Endothelial cell of umbilical vein (primary cell): ENCODE measurements at regions not wholly inside any gene's neighbourhood (a gene's known extent, or its start where the extent isn't known, plus 50 kb on each side); places are given as distances from the start of the nearest gene placed in this dataset.

Experiments used
- BruUV-seq: library from RNA; stranded (reverse); fragments of 400-500 nt; replicated peaks from 2 replicates; lab custom pipeline; 2021; lab: Mats Ljungman, UMichigan
- CTCF ChIA-PET: fragments of 300-600, 350-600 bp; sonication (Branson Sonifier 250); formaldehyde crosslinking; loops from one replicate; lab custom pipeline; 2021; ENCODE audit warnings: antibody characterized with exemption, inconsistent platforms; lab: Charles Lee
- POLR2A ChIA-PET: fragments of 300-600, 350-600 bp; sonication (Branson Sonifier 250); formaldehyde crosslinking; loops from one replicate; lab custom pipeline; 2021; ENCODE audit warnings: antibody characterized with exemption, inconsistent platforms; lab: Charles Lee
- DNase-seq: peaks from one replicate; pipeline ENCODE4 v3.0.0-alpha.2; 2011; ENCODE audit warnings: low read depth, low spot score
- FAIRE-seq: peaks from 2 replicates; lab custom pipeline; 2011; peaks lifted over from hg19 to GRCh38; lab: Jason Lieb, UNC
- H2AFZ ChIP-seq: 2 replicates; pipeline ENCODE4 v1.6.0; 2012; ENCODE audit warnings: low read depth, low read length, control low read depth, inconsistent platforms
- H3K27ac ChIP-seq: 2 replicates; pipeline ENCODE4 v1.5.1; 2011; ENCODE audit warnings: low read depth, mild to moderate bottlenecking, control low read depth, low read length, moderate library complexity; ENCODE audit not compliant: insufficient read depth
- H3K27me3 ChIP-seq, 2 experiments: 2 replicates each; pipeline versions ENCODE4 v1.6.0 to v1.6.1; 2011; ENCODE audit warnings: low read length in 2 of 2, mixed read lengths in 1 of 2; ENCODE audit not compliant: control insufficient read depth in 2 of 2, insufficient read depth in 2 of 2
- H3K36me3 ChIP-seq, 2 experiments: 2 replicates in 1 of 2; 3 replicates in 1 of 2; pipeline ENCODE4 v1.5.1; 2011; ENCODE audit warnings: low read length in 2 of 2, mild to moderate bottlenecking in 1 of 2, moderate library complexity in 1 of 2; ENCODE audit not compliant: control insufficient read depth in 2 of 2, insufficient read depth in 2 of 2; ENCODE audit errors: extremely low read depth in 1 of 2
- H3K4me1 ChIP-seq: 3 replicates; pipeline ENCODE4 v1.5.1; 2011; ENCODE audit warnings: mild to moderate bottlenecking, low read length; ENCODE audit not compliant: control insufficient read depth, insufficient read depth; ENCODE audit errors: extremely low read depth
- H3K4me2 ChIP-seq: 2 replicates; pipeline ENCODE4 v1.6.1; 2011; ENCODE audit warnings: low read length, control low read depth, mixed read lengths; ENCODE audit not compliant: insufficient read depth
- H3K4me3 ChIP-seq, 3 experiments: fragments of 200-600 bp in 1 of 3; sonication (generic), shearing (Covaris generic) in 1 of 3; replicated peaks in 1 of 3; 2 replicates each; pipeline ENCODE4 v1.5.1; 2011 to 2016; ENCODE audit warnings: control low read depth in 3 of 3, low read length in 3 of 3, mild to moderate bottlenecking in 2 of 3, inconsistent platforms in 1 of 3, low read depth in 1 of 3, moderate library complexity in 1 of 3; ENCODE audit not compliant: insufficient read depth in 1 of 3
- H3K79me2 ChIP-seq: 2 replicates; pipeline ENCODE4 v1.6.0; 2012; ENCODE audit warnings: low read length, inconsistent platforms; ENCODE audit not compliant: control insufficient read depth, insufficient read depth
- H3K9ac ChIP-seq: replicated peaks from 2 replicates; pipeline ENCODE3; 2011; ENCODE audit warnings: low read length, control low read depth; ENCODE audit not compliant: insufficient read depth; ENCODE audit errors: extremely low read depth
- H3K9me1 ChIP-seq: replicated peaks from 3 replicates; pipeline ENCODE4 v1.6.0; 2011; ENCODE audit warnings: mild to moderate bottlenecking, low read length; ENCODE audit not compliant: control insufficient read depth, insufficient read depth; ENCODE audit errors: extremely low read depth
- H3K9me3 ChIP-seq: replicated peaks from 2 replicates; pipeline ENCODE4 v1.5.1; 2012; ENCODE audit warnings: low read length, inconsistent platforms; ENCODE audit not compliant: control insufficient read depth, insufficient read depth
- H4K20me1 ChIP-seq: replicated peaks from 2 replicates; pipeline ENCODE3; 2011; ENCODE audit warnings: mild to moderate bottlenecking, low read length; ENCODE audit not compliant: control insufficient read depth, insufficient read depth; ENCODE audit errors: extremely low read depth
- EZH2 ChIP-seq: IDR thresholded peaks from 2 replicates; pipeline ENCODE4 v1.6.1; 2012; ENCODE audit warnings: borderline replicate concordance, low read depth, mild to moderate bottlenecking, moderate library complexity, low read length, inconsistent platforms; ENCODE audit not compliant: severe bottlenecking
- FOS ChIP-seq: IDR thresholded peaks from 2 replicates; pipeline ENCODE4 v1.6.1; 2011; ENCODE audit warnings: mild to moderate bottlenecking, low read length, moderate library complexity, borderline replicate concordance; ENCODE audit not compliant: insufficient read depth
- GATA2 ChIP-seq: IDR thresholded peaks from 2 replicates; pipeline ENCODE4 v1.7.0; 2011; ENCODE audit warnings: low read depth, mild to moderate bottlenecking, moderate library complexity, mixed read lengths, low read length; ENCODE audit not compliant: insufficient read length, insufficient read depth
- JUN ChIP-seq: IDR thresholded peaks from 2 replicates; pipeline ENCODE4 v1.6.1; 2011; ENCODE audit warnings: borderline replicate concordance, low read depth; ENCODE audit not compliant: insufficient read length, insufficient read depth
- MYC ChIP-seq: IDR thresholded peaks from one replicate; pipeline ENCODE4 v1.6.1; 2011; ENCODE audit warnings: mild to moderate bottlenecking, low read depth, low read length
- POLR2A ChIP-seq: IDR thresholded peaks from 2 replicates; pipeline ENCODE4 v1.6.1; 2012; ENCODE audit warnings: low read depth, mild to moderate bottlenecking, control low read depth, low read length
- POLR2AphosphoS5 ChIP-seq: IDR thresholded peaks from 2 replicates; pipeline ENCODE4 v1.6.1; 2012; ENCODE audit warnings: low read depth, mild to moderate bottlenecking, control low read depth, low read length, moderate library complexity; ENCODE audit not compliant: insufficient read depth
- dilution Hi-C: fragments of 300-500 bp; cut with MboI; formaldehyde crosslinking; loops from one replicate; pipeline ENCODE4 v1.15.0; 2019; ENCODE audit warnings: low sequenced_read_pairs; ENCODE audit not compliant: extremely low pct_ligation_motif_present
- intact Hi-C: fragments of 100-400 bp; cut with micrococcal nuclease; formaldehyde crosslinking; loops from one replicate; pipeline ENCODE4 v1.10.0; 2022
- TF ChIP-seq, protein P1 (sequence below), 2 donors: IDR thresholded peaks; 1 replicate in 1 of 2; 2 replicates in 1 of 2; pipeline ENCODE4 v1.5.1; 2011; ENCODE audit warnings: low read length in 2 of 2, mild to moderate bottlenecking in 2 of 2, moderate library complexity in 2 of 2, control low read depth in 1 of 2, inconsistent platforms in 1 of 2, low read depth in 1 of 2; ENCODE audit not compliant: insufficient read depth in 1 of 2; ENCODE audit errors: extremely low read depth in 1 of 2
- TF ChIP-seq, protein P2 (sequence below): IDR thresholded peaks from 2 replicates; pipeline ENCODE4 v1.6.1; 2011; ENCODE audit not compliant: insufficient read depth, insufficient read length

DNA sequence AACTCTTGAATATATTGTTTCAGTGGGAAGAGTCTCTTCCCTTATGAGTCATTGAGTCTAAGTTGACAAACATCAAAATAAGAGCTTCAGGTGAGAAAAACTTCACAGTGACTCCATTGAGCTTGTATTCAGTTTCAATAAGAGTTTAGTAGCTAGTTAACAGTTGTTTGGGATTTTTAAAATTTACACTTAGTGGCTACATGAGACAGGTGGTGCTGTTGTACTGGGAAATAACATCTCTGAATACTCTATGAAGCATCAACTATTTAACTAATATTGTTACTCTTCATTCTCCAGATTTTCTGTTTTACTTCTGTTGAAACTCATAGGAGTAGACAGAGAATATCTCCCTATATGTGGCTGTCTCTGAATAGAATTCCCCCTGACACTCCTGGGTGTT, 1609.1 kb downstream of the C4orf33 start:
- no peak for FAIRE-seq
- ChIA-PET POLR2A (no interaction called here), CTCF (interaction anchor here (1.1 kb wide), 1 partner anchor 1342 kb away, joined by 3 read pairs; no protein-coding TSS in a partner anchor)
- Histone ChIP-seq H3K4me2 (no peak overlapping the region), H3K27ac (no peak overlapping the region), H3K27me3 (no peaks in the 10 kb centered on the region), H2AFZ (no peak overlapping the region), H3K36me3 (no peaks in the 10 kb centered on the region), H3K4me1 (no peaks in the 10 kb centered on the region), H3K4me3 (no peak overlapping the region), H3K9me3 (no peaks in the 10 kb centered on the region), H3K9ac (no peak overlapping the region), H3K9me1 (no peaks in the 10 kb centered on the region), H3K79me2 (no peaks in the 10 kb centered on the region), H4K20me1 (no peaks in the 10 kb centered on the region)
- no TSS peak for BruUV-seq
- intact Hi-C loops = no loop called here
- TF ChIP-seq POLR2AphosphoS5 (no peak), JUN (no peak), EZH2 (no peak), POLR2A (no peak), GATA2 (no peak), MYC (no peak), FOS (no peak)
- TF ChIP-seq, protein P1, sequence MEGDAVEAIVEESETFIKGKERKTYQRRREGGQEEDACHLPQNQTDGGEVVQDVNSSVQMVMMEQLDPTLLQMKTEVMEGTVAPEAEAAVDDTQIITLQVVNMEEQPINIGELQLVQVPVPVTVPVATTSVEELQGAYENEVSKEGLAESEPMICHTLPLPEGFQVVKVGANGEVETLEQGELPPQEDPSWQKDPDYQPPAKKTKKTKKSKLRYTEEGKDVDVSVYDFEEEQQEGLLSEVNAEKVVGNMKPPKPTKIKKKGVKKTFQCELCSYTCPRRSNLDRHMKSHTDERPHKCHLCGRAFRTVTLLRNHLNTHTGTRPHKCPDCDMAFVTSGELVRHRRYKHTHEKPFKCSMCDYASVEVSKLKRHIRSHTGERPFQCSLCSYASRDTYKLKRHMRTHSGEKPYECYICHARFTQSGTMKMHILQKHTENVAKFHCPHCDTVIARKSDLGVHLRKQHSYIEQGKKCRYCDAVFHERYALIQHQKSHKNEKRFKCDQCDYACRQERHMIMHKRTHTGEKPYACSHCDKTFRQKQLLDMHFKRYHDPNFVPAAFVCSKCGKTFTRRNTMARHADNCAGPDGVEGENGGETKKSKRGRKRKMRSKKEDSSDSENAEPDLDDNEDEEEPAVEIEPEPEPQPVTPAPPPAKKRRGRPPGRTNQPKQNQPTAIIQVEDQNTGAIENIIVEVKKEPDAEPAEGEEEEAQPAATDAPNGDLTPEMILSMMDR (IDR thresholded peaks at IDR 0.05; ENCODE audit: extremely low read depth in 1 of 2, insufficient read depth in 1 of 2, low read depth in 1 of 2, low read length in 2 of 2) = no peak
- TF ChIP-seq, protein P2, sequence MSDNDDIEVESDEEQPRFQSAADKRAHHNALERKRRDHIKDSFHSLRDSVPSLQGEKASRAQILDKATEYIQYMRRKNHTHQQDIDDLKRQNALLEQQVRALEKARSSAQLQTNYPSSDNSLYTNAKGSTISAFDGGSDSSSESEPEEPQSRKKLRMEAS = no peak
- DNase-seq = no peak
- dilution Hi-C loops = no loop called here
